ENCODE measurements at regions not wholly inside any gene's neighbourhood (a gene's known extent, or its start where the extent isn't known, plus 50 kb on each side); places are given as distances from the start of the nearest gene placed in this dataset.
"Not testable (repeated sequence)": the region's sequence is repeated elsewhere in the genome, so short reads cannot be mapped to it uniquely, and the experiment has no call there.

DNA sequence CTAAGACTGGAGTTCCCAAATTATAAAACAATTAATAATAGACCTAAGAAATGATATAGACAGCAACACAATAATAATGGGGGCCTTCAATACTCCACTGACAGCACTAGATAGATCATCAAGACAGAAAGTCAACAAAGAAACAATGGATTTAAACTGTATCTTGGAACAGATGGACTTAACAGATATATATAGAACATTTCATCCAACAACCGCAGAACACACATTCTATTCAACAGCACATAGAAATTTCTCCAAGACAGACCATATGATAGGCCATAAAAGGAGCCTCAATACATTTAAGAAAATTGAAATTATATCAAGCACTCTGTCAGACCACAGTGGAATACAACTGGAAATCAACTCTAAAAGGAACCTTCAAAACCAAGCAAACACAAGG, 80.1 kb upstream of the LMNTD1 start:
- not testable (repeated sequence) for H3K27ac ChIP-seq (ENCODE audit: low read depth in 1 of 2, low read length in 2 of 2)
- 96% methylated on average over 1 of the region's 1 CpG for WGBS

DNA sequence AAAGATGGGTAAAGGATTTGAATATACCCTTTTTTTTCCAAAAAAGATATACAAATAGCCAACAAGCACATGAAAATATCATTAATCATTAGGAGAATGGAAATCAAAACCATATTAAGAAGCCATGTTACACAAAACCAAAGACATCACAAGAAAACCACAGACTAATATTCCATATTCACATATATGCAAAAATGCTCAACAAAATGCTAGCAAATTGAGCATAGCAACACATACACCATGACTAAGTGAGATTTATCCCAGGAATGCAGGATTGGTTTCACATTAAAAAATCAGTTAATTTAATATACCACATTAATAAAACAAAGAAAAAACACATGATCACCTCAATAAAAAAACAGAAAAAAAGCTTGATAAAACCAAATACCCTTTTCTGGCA, 84.7 kb upstream of the LMNTD1 start:
- Histone ChIP-seq H3K9ac (ENCODE audit: low read depth in 1 of 2, low read length in 2 of 2) (no peak overlapping the region), H3K4me3 (ENCODE audit: low read depth in 1 of 3, low read length in 3 of 3) (no peak overlapping the region), H3K4me1 (ENCODE audit: control insufficient read depth in 4 of 4, insufficient read depth in 4 of 4, low read length in 3 of 4) (no peaks in the 10 kb centered on the region), H3K27ac (ENCODE audit: low read depth in 1 of 2, low read length in 2 of 2) (no peak overlapping the region), H3K36me3 (ENCODE audit: control insufficient read depth in 4 of 4, insufficient read depth in 3 of 4, low read depth in 1 of 4, low read length in 3 of 4) (no peaks in the 10 kb centered on the region), H3K27me3 (ENCODE audit: control insufficient read depth in 4 of 4, insufficient read depth in 4 of 4, low read length in 3 of 4) (no peaks in the 10 kb centered on the region), H3K9me3 (ENCODE audit: control insufficient read depth in 4 of 4, low read length in 3 of 4) (no peaks in the 10 kb centered on the region)
- TF ChIP-seq, protein P1, sequence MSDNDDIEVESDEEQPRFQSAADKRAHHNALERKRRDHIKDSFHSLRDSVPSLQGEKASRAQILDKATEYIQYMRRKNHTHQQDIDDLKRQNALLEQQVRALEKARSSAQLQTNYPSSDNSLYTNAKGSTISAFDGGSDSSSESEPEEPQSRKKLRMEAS (IDR thresholded peaks at IDR 0.05), result no peak
- TF ChIP-seq, protein P2, sequence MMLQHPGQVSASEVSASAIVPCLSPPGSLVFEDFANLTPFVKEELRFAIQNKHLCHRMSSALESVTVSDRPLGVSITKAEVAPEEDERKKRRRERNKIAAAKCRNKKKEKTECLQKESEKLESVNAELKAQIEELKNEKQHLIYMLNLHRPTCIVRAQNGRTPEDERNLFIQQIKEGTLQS (IDR thresholded peaks at IDR 0.05), result no peak
- TF ChIP-seq NR2F2 (IDR thresholded peaks at IDR 0.05) (no peak), RAD21 (IDR thresholded peaks at IDR 0.05) (no peak), GABPA (IDR thresholded peaks at IDR 0.05 in 1 of 2, conservative IDR thresholded peaks at IDR 0.05 in 1 of 2) (no peak), EGR1 (IDR thresholded peaks at IDR 0.05; ENCODE audit: low read depth in 2 of 2) (no peak), SP1 (IDR thresholded peaks at IDR 0.05) (no peak), FOXA2 (IDR thresholded peaks at IDR 0.05) (no peak), TAF1 (conservative IDR thresholded peaks at IDR 0.05) (no peak), HNF4A (conservative IDR thresholded peaks at IDR 0.05) (no peak), JUND (IDR thresholded peaks at IDR 0.05) (no peak), YY1 (IDR thresholded peaks at IDR 0.05) (no peak), HNF4G (IDR thresholded peaks at IDR 0.05) (no peak), FOXA1 (IDR thresholded peaks at IDR 0.05) (no peak), RXRA (IDR thresholded peaks at IDR 0.05) (no peak)
- TF ChIP-seq, protein P3, sequence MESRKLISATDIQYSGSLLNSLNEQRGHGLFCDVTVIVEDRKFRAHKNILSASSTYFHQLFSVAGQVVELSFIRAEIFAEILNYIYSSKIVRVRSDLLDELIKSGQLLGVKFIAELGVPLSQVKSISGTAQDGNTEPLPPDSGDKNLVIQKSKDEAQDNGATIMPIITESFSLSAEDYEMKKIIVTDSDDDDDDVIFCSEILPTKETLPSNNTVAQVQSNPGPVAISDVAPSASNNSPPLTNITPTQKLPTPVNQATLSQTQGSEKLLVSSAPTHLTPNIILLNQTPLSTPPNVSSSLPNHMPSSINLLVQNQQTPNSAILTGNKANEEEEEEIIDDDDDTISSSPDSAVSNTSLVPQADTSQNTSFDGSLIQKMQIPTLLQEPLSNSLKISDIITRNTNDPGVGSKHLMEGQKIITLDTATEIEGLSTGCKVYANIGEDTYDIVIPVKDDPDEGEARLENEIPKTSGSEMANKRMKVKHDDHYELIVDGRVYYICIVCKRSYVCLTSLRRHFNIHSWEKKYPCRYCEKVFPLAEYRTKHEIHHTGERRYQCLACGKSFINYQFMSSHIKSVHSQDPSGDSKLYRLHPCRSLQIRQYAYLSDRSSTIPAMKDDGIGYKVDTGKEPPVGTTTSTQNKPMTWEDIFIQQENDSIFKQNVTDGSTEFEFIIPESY (IDR thresholded peaks at IDR 0.05), result no peak
- TF ChIP-seq, protein P4, sequence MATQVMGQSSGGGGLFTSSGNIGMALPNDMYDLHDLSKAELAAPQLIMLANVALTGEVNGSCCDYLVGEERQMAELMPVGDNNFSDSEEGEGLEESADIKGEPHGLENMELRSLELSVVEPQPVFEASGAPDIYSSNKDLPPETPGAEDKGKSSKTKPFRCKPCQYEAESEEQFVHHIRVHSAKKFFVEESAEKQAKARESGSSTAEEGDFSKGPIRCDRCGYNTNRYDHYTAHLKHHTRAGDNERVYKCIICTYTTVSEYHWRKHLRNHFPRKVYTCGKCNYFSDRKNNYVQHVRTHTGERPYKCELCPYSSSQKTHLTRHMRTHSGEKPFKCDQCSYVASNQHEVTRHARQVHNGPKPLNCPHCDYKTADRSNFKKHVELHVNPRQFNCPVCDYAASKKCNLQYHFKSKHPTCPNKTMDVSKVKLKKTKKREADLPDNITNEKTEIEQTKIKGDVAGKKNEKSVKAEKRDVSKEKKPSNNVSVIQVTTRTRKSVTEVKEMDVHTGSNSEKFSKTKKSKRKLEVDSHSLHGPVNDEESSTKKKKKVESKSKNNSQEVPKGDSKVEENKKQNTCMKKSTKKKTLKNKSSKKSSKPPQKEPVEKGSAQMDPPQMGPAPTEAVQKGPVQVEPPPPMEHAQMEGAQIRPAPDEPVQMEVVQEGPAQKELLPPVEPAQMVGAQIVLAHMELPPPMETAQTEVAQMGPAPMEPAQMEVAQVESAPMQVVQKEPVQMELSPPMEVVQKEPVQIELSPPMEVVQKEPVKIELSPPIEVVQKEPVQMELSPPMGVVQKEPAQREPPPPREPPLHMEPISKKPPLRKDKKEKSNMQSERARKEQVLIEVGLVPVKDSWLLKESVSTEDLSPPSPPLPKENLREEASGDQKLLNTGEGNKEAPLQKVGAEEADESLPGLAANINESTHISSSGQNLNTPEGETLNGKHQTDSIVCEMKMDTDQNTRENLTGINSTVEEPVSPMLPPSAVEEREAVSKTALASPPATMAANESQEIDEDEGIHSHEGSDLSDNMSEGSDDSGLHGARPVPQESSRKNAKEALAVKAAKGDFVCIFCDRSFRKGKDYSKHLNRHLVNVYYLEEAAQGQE (IDR thresholded peaks at IDR 0.05), result no peak
- TF ChIP-seq, protein P5, sequence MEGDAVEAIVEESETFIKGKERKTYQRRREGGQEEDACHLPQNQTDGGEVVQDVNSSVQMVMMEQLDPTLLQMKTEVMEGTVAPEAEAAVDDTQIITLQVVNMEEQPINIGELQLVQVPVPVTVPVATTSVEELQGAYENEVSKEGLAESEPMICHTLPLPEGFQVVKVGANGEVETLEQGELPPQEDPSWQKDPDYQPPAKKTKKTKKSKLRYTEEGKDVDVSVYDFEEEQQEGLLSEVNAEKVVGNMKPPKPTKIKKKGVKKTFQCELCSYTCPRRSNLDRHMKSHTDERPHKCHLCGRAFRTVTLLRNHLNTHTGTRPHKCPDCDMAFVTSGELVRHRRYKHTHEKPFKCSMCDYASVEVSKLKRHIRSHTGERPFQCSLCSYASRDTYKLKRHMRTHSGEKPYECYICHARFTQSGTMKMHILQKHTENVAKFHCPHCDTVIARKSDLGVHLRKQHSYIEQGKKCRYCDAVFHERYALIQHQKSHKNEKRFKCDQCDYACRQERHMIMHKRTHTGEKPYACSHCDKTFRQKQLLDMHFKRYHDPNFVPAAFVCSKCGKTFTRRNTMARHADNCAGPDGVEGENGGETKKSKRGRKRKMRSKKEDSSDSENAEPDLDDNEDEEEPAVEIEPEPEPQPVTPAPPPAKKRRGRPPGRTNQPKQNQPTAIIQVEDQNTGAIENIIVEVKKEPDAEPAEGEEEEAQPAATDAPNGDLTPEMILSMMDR (IDR thresholded peaks at IDR 0.05; ENCODE audit: low read depth, low read length, missing input control), result no peak
- DNase-seq (ENCODE audit: low spot score), result no peak

More for the DNA sequence above, 80.1 kb upstream of the LMNTD1 start:
- not testable (repeated sequence) for H3K36me3 ChIP-seq (ENCODE audit: control insufficient read depth in 4 of 4, insufficient read depth in 3 of 4, low read depth in 1 of 4, low read length in 3 of 4); H3K27me3 ChIP-seq (ENCODE audit: control insufficient read depth in 4 of 4, insufficient read depth in 4 of 4, low read length in 3 of 4); H3K4me1 ChIP-seq (ENCODE audit: control insufficient read depth in 4 of 4, insufficient read depth in 4 of 4, low read length in 3 of 4); DNase-seq (ENCODE audit: low spot score); H3K9ac ChIP-seq (ENCODE audit: low read depth in 1 of 2, low read length in 2 of 2); H3K4me3 ChIP-seq (ENCODE audit: low read depth in 1 of 3, low read length in 3 of 3); H3K9me3 ChIP-seq (ENCODE audit: control insufficient read depth in 4 of 4, low read length in 3 of 4)

Data from liver (tissue), 8 donors.